Activated B cell treated with CpG ODN at 0.5 μM for 24 hours (primary cell): ENCODE measurements at regions not wholly inside any gene's neighbourhood (a gene's known extent, or its start where the extent isn't known, plus 50 kb on each side); places are given as distances from the start of the nearest gene placed in this dataset.

ENCODE experiments used
- ATAC-seq: fragments of 200-7000 bp; cut with Tn5 transposase; one replicate; pipeline ENCODE4 v1.10.0; 2021; ENCODE audit warnings: low read depth, mild to moderate bottlenecking, moderate library complexity
- CTCF ChIA-PET: fragments of 350-600 bp; sonication (Branson Sonifier 250); formaldehyde crosslinking; loops from one replicate; lab custom pipeline; 2021; ENCODE audit warnings: antibody characterized with exemption; lab: Charles Lee
- POLR2A ChIA-PET: fragments of 350-600 bp; sonication (Branson Sonifier 250); formaldehyde crosslinking; loops from one replicate; lab custom pipeline; 2021; ENCODE audit warnings: antibody characterized with exemption; lab: Charles Lee
- DNase-seq: peaks from one replicate; pipeline ENCODE4 v3.0.0; 2022
- H3K27ac Mint-ChIP-seq: one replicate; pipeline ENCODE4 v1.8.0; 2020; ENCODE audit warnings: mixed read lengths
- H3K27me3 Mint-ChIP-seq: one replicate; pipeline ENCODE4 v1.8.0; 2021; ENCODE audit warnings: mixed read lengths
- H3K36me3 Mint-ChIP-seq: one replicate; pipeline ENCODE4 v1.8.0; 2021; ENCODE audit warnings: low read depth, mixed read lengths
- H3K4me1 Mint-ChIP-seq: one replicate; pipeline ENCODE4 v1.8.0; 2021; ENCODE audit warnings: mixed read lengths
- H3K4me3 Mint-ChIP-seq: one replicate; pipeline ENCODE4 v1.8.0; 2020; ENCODE audit warnings: mild to moderate bottlenecking, mixed read lengths
- H3K9me3 Mint-ChIP-seq: one replicate; pipeline ENCODE4 v1.8.0; 2020; ENCODE audit warnings: mixed read lengths
- CTCF ChIP-seq: fragments of 200-600 bp; IDR thresholded peaks from one replicate; pipeline ENCODE4 v1.8.0; 2022; ENCODE audit warnings: antibody characterized with exemption, mild to moderate bottlenecking
- intact Hi-C: fragments of 100-400 bp; cut with micrococcal nuclease; formaldehyde crosslinking; loops from one replicate; pipeline ENCODE4 v1.15.1; 2024

- ChIA-PET POLR2A (no interaction called here), CTCF (no interaction called here)
- DNase-seq (no peak), ATAC-seq (no peak)
- TF ChIP-seq CTCF = no peak
- H3K9me3 Mint-ChIP-seq = no peaks in the 10 kb centered on the region
- intact Hi-C loops = no loop called here
- H3K27me3 Mint-ChIP-seq = no peaks in the 10 kb centered on the region
- no peaks in the 10 kb centered on the region for H3K4me1 Mint-ChIP-seq
- no peak overlapping the region for H3K27ac Mint-ChIP-seq
- H3K36me3 Mint-ChIP-seq = no peaks in the 10 kb centered on the region
- H3K4me3 Mint-ChIP-seq = no peak overlapping the region
Measured at GRCh38 chr18:6638447-6638846, 91.1 kb upstream of the ARHGAP28 start.

- CTCF ChIA-PET = no interaction called here
- Mint-ChIP-seq H3K4me1 (no peaks in the 10 kb centered on the region), H3K36me3 (no peaks in the 10 kb centered on the region), H3K27me3 (no peaks in the 10 kb centered on the region), H3K27ac (no peak overlapping the region), H3K9me3 (no peaks in the 10 kb centered on the region), H3K4me3 (no peak overlapping the region)
- POLR2A ChIA-PET = no interaction called here
- ATAC-seq (no peak), DNase-seq (no peak)
- intact Hi-C loops = no loop called here
- no peak for TF ChIP-seq CTCF
Measured at GRCh38 chr18:6639305-6639704, 90.2 kb upstream of the ARHGAP28 start.

- Mint-ChIP-seq H3K9me3 (no peaks in the 10 kb centered on the region), H3K27me3 (no peaks in the 10 kb centered on the region), H3K36me3 (no peaks in the 10 kb centered on the region), H3K27ac (no peak overlapping the region), H3K4me1 (no peaks in the 10 kb centered on the region), H3K4me3 (no peak overlapping the region)
- intact Hi-C loops = no loop called here
- CTCF ChIA-PET = no interaction called here
- ATAC-seq (no peak), DNase-seq (no peak)
- TF ChIP-seq CTCF = no peak
- POLR2A ChIA-PET = no interaction called here
Measured at GRCh38 chr18:6644836-6645627, 84.5 kb upstream of the ARHGAP28 start.

- no peak for TF ChIP-seq CTCF
- H3K9me3 Mint-ChIP-seq = no peaks in the 10 kb centered on the region
- no peaks in the 10 kb centered on the region for H3K27me3 Mint-ChIP-seq
- intact Hi-C loops = no loop called here
- CTCF ChIA-PET = no interaction called here
- H3K4me3 Mint-ChIP-seq = no peak overlapping the region
- DNase-seq (no peak), ATAC-seq (no peak)
- H3K27ac Mint-ChIP-seq = no peak overlapping the region
- H3K4me1 Mint-ChIP-seq = no peaks in the 10 kb centered on the region
- POLR2A ChIA-PET = no interaction called here
- no peaks in the 10 kb centered on the region for H3K36me3 Mint-ChIP-seq
Measured at GRCh38 chr18:6646801-6647200, 82.7 kb upstream of the ARHGAP28 start.

GRCh38 chr18:6648581-6648980 lies 80.9 kb upstream of the ARHGAP28 start:
- H3K27me3 Mint-ChIP-seq = no peaks in the 10 kb centered on the region
- POLR2A ChIA-PET = no interaction called here

More at GRCh38 chr18:6648581-6648980, 80.9 kb upstream of the ARHGAP28 start:
- no peaks in the 10 kb centered on the region for H3K9me3 Mint-ChIP-seq
- no peaks in the 10 kb centered on the region for H3K36me3 Mint-ChIP-seq
- H3K4me3 Mint-ChIP-seq = no peak overlapping the region
- no peak for DNase-seq
- no peak for ATAC-seq
- no peak for TF ChIP-seq CTCF
- CTCF ChIA-PET = no interaction called here
- H3K4me1 Mint-ChIP-seq = no peaks in the 10 kb centered on the region
- no peak overlapping the region for H3K27ac Mint-ChIP-seq
- intact Hi-C loops = no loop called here
